Smooth muscle cell (in vitro differentiated cells): ENCODE measurements at regions not wholly inside any gene's neighbourhood (a gene's known extent, or its start where the extent isn't known, plus 50 kb on each side); places are given as distances from the start of the nearest gene placed in this dataset.

Source experiments
- DNase-seq: peaks from one replicate; lab custom pipeline; 2025; ENCODE audit not compliant: unreplicated experiment; lab: John Stamatoyannopoulos, UW
- H2AFZ ChIP-seq: fragments of 200-600 bp; sonication (generic); 2 replicates; pipeline ENCODE4 v1.6.0; 2016; ENCODE audit warnings: antibody characterized with exemption, low read depth, mild to moderate bottlenecking
- H3F3A ChIP-seq: fragments of 200-600 bp; sonication (generic); 2 replicates; pipeline ENCODE4 v1.6.0; 2017; ENCODE audit warnings: antibody characterized with exemption, low read depth
- H3K27ac ChIP-seq: fragments of 200-600 bp; sonication (generic); 2 replicates; pipeline ENCODE4 v1.5.1; 2016; ENCODE audit warnings: low read depth, mild to moderate bottlenecking
- H3K27me3 ChIP-seq: fragments of 200-600 bp; sonication (generic); 2 replicates; pipeline ENCODE4 v1.6.1; 2016; ENCODE audit warnings: low read depth, mild to moderate bottlenecking
- H3K36me3 ChIP-seq: fragments of 200-600 bp; sonication (generic); 2 replicates; pipeline ENCODE4 v1.5.1; 2016; ENCODE audit warnings: low read depth
- H3K4me1 ChIP-seq: fragments of 200-600 bp; sonication (generic); 2 replicates; pipeline ENCODE4 v1.5.1; 2016; ENCODE audit warnings: low read depth
- H3K4me2 ChIP-seq: fragments of 200-600 bp; sonication (generic); 2 replicates; pipeline ENCODE4 v1.6.0; 2016; ENCODE audit warnings: mild to moderate bottlenecking
- H3K4me3 ChIP-seq: fragments of 200-600 bp; sonication (generic); 2 replicates; pipeline ENCODE4 v1.5.1; 2016; ENCODE audit warnings: mild to moderate bottlenecking
- H3K79me2 ChIP-seq: fragments of 200-600 bp; sonication (generic); 2 replicates; pipeline ENCODE4 v1.6.0; 2016; ENCODE audit warnings: low read depth, mild to moderate bottlenecking
- H3K9ac ChIP-seq: fragments of 200-600 bp; sonication (generic); 2 replicates; pipeline ENCODE4 v1.6.0; 2016; ENCODE audit warnings: low read depth
- H3K9me3 ChIP-seq: fragments of 200-600 bp; sonication (generic); replicated peaks from 2 replicates; pipeline ENCODE4 v1.5.1; 2016; ENCODE audit warnings: low read depth
- H4K20me1 ChIP-seq: fragments of 200-600 bp; sonication (generic); 2 replicates; pipeline ENCODE4 v1.6.0; 2016; ENCODE audit warnings: low read depth
- WGBS: methylation state at CpG from one replicate; pipeline ENCODE4 v1.1.7; 2016; ENCODE audit warnings: low lambda C conversion rate; 5-methylcytosine and 5-hydroxymethylcytosine counted together
- TF ChIP-seq, protein P1 (sequence below): fragments of 200-600 bp; sonication (generic); IDR thresholded peaks from 2 replicates; pipeline ENCODE4 v1.5.1; 2017; ENCODE audit warnings: borderline replicate concordance, mild to moderate bottlenecking, antibody characterized with exemption; ENCODE audit not compliant: insufficient read depth, poor library complexity, severe bottlenecking

DNA sequence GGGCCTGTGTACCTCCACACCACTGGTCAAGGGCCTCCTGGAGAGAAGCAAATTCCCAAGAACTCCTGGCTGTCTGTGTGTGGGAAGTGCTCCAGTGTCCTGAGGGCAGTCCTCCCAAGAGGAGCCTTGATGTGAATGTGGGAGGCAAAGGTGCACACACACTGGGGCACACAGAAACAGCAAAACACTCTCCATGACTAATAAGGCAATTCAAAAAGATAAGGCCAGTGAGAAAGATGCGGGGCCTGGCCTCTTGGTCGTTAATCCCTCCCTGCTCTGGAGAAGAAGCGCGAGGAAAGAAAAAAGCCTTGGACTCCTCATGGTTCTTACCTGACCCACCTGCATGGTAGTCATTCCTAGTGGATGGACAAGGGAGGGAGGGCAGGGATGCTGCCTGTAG, 373.2 kb downstream of the SLC4A3 start:
- H3K4me3 ChIP-seq = no peak overlapping the region
- no peak overlapping the region for H2AFZ ChIP-seq
- H3F3A ChIP-seq = no peaks in the 10 kb centered on the region
- H3K4me1 ChIP-seq = peaks cover 8% of the 10 kb centered on the region
- H3K9me3 ChIP-seq = no peaks in the 10 kb centered on the region
- H3K9ac ChIP-seq = no peak overlapping the region
- H3K36me3 ChIP-seq = no peaks in the 10 kb centered on the region
- H4K20me1 ChIP-seq = no peaks in the 10 kb centered on the region
- no peak overlapping the region for H3K4me2 ChIP-seq
- H3K27ac ChIP-seq = no peak overlapping the region
- 36% methylated on average over 4 of the region's 4 CpGs for WGBS
- no peaks in the 10 kb centered on the region for H3K79me2 ChIP-seq
- TF ChIP-seq, protein P1, sequence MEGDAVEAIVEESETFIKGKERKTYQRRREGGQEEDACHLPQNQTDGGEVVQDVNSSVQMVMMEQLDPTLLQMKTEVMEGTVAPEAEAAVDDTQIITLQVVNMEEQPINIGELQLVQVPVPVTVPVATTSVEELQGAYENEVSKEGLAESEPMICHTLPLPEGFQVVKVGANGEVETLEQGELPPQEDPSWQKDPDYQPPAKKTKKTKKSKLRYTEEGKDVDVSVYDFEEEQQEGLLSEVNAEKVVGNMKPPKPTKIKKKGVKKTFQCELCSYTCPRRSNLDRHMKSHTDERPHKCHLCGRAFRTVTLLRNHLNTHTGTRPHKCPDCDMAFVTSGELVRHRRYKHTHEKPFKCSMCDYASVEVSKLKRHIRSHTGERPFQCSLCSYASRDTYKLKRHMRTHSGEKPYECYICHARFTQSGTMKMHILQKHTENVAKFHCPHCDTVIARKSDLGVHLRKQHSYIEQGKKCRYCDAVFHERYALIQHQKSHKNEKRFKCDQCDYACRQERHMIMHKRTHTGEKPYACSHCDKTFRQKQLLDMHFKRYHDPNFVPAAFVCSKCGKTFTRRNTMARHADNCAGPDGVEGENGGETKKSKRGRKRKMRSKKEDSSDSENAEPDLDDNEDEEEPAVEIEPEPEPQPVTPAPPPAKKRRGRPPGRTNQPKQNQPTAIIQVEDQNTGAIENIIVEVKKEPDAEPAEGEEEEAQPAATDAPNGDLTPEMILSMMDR = no peak
- no peaks in the 10 kb centered on the region for H3K27me3 ChIP-seq
- DNase-seq = no peak

DNA sequence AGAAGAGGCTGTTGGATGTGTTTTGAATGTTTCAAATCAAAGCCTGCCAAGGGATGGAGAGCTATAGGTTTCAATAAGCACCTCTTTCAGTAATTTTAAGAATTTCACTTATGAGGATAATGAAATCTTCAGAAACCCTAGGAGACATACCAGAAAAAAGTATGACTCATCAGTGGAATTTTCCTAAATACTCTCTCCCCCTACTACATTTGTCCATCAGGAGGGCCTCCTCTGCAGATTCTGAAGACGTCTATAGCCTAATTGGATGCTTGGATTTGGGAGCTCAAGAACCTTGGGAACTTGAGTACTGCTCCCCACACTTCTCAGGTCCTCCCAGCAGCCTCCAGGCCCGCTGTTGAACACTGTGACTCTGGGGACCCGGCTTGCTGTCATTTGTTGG, 374.3 kb downstream of the SLC4A3 start:
- no peak for DNase-seq

DNA sequence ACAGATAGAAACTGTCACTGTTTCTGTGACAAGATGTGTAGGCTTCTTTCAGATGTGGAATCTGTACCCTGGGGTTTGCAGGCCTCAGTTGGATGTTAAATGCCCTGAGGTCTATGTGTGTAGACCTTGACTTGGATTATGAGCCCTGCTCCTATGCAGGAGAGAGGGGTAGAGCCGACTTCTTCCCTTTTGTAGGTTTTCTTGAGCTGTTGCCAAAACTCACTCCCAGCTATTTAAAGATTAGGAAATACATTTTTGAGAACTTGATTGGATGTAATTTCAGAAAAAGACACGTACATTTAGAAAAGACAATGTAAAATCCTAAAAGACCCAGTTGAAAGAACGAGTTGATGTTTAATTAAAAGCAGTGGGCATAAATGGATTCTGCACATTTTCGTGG, 374.8 kb downstream of the SLC4A3 start:
- no peak overlapping the region for H3K4me3 ChIP-seq
- H3K36me3 ChIP-seq = no peaks in the 10 kb centered on the region
- H3K27ac ChIP-seq = peak overlapping the region; percentile 37
- WGBS = 85% methylated on average over 4 of the region's 4 CpGs
- no peak overlapping the region for H3K9ac ChIP-seq
- H2AFZ ChIP-seq = peak overlapping the region; percentile 39
- no peaks in the 10 kb centered on the region for H3K27me3 ChIP-seq
- DNase-seq = no peak
- H3F3A ChIP-seq = no peaks in the 10 kb centered on the region
- H3K4me1 ChIP-seq = peaks cover 8% of the 10 kb centered on the region
- H3K79me2 ChIP-seq = no peaks in the 10 kb centered on the region
- TF ChIP-seq, protein P1 = no peak
- peak overlapping the region; percentile 33 for H3K4me2 ChIP-seq
- H3K9me3 ChIP-seq = no peaks in the 10 kb centered on the region
- H4K20me1 ChIP-seq = no peaks in the 10 kb centered on the region

More for the DNA sequence above, 374.3 kb downstream of the SLC4A3 start:
- H3K27me3 ChIP-seq = no peaks in the 10 kb centered on the region
- H3K9ac ChIP-seq = no peak overlapping the region
- no peaks in the 10 kb centered on the region for H3F3A ChIP-seq
- H3K4me2 ChIP-seq = peak overlapping the region; percentile 33
- no peak overlapping the region for H3K4me3 ChIP-seq
- H4K20me1 ChIP-seq = no peaks in the 10 kb centered on the region
- peak overlapping the region; percentile 39 for H2AFZ ChIP-seq
- H3K27ac ChIP-seq = peak overlapping the region; percentile 37
- WGBS = 68% methylated on average over 3 of the region's 3 CpGs
- H3K4me1 ChIP-seq = peaks cover 8% of the 10 kb centered on the region
- no peaks in the 10 kb centered on the region for H3K36me3 ChIP-seq
- no peaks in the 10 kb centered on the region for H3K9me3 ChIP-seq
- no peaks in the 10 kb centered on the region for H3K79me2 ChIP-seq
- TF ChIP-seq, protein P1 = no peak

DNA sequence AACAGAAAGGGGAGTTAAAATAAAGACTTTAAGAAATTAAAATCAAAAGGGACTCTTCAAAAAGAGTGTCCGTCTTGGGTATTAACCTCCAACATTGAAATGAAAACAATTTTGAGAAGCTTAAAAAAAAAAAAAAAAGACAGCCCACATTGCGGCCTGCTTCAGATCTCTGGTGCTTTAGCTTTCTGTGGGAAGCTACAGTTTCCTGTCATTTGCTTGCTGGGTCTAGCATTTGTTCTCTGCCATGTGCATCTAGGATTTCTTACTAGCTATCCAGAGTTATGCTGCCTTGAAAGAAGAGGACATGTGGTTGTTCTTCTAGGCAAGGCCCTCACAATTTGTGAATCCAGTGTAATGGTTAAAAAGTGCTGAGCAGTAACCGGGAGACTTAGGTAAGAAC, 375.3 kb downstream of the SLC4A3 start:
- H3K4me3 ChIP-seq = no peak overlapping the region
- no peak overlapping the region for H2AFZ ChIP-seq
- H3K36me3 ChIP-seq = no peaks in the 10 kb centered on the region
- 80% methylated on average over 3 of the region's 3 CpGs for WGBS
- no peaks in the 10 kb centered on the region for H3K27me3 ChIP-seq
- no peaks in the 10 kb centered on the region for H3K9me3 ChIP-seq
- no peaks in the 10 kb centered on the region for H3K79me2 ChIP-seq
- H3F3A ChIP-seq = no peaks in the 10 kb centered on the region
- H4K20me1 ChIP-seq = no peaks in the 10 kb centered on the region
- peaks cover 8% of the 10 kb centered on the region for H3K4me1 ChIP-seq
- peak overlapping the region; percentile 37 for H3K27ac ChIP-seq
- TF ChIP-seq, protein P1 = no peak
- no peak for DNase-seq
- H3K9ac ChIP-seq = no peak overlapping the region
- no peak overlapping the region for H3K4me2 ChIP-seq
